ENCODE measurements at regions not wholly inside any gene's neighbourhood (a gene's known extent, or its start where the extent isn't known, plus 50 kb on each side); places are given as distances from the start of the nearest gene placed in this dataset.

GRCh38 chr19:13588957-13589833, 82.9 kb upstream of the CACNA1A start (continued):
- TF ChIP-seq ATF3 (CRISPR knock-in tag; IDR thresholded peaks at IDR 0.05) (no peak), YY1 (IDR thresholded peaks at IDR 0.05; ENCODE audit: insufficient read depth, insufficient replicate concordance, low read depth, low read length) (peak; percentile 14), IRF2 (CRISPR knock-in tag; IDR thresholded peaks at IDR 0.05) (0 out of 2 replicates have a peak, but pooled peaks have one; percentile 24), MEIS2 (CRISPR knock-in tag; IDR thresholded peaks at IDR 0.05) (0 out of 2 replicates have a peak, but pooled peaks have one; percentile 42), SALL2 (CRISPR knock-in tag; IDR thresholded peaks at IDR 0.05) (no peak), MYC (CRISPR knock-in tag; IDR thresholded peaks at IDR 0.05; ENCODE audit: borderline replicate concordance) (peak; percentile 37; the same call in 1 of the 2 replicates), ZNF713 (CRISPR knock-in tag; IDR thresholded peaks at IDR 0.05) (no peak), MED1 (CRISPR knock-in tag; IDR thresholded peaks at IDR 0.05) (0 out of 2 replicates have a peak, but pooled peaks have one; percentile 20), ZBTB40 (IDR thresholded peaks at IDR 0.05) (peak; percentile 90), ZBTB40 (CRISPR knock-in tag; IDR thresholded peaks at IDR 0.05) (peak; percentile 99), THAP11 (CRISPR knock-in tag; IDR thresholded peaks at IDR 0.05) (0 out of 2 replicates have a peak, but pooled peaks have one; percentile 30), ZNF883 (CRISPR knock-in tag; IDR thresholded peaks at IDR 0.05; ENCODE audit: not compliant biosample characterization) (peak; percentile 26), ZBTB38 (CRISPR knock-in tag; IDR thresholded peaks at IDR 0.05) (no peak), ZNF629 (CRISPR knock-in tag; conservative IDR thresholded peaks at IDR 0.05) (no peak), EP300 (IDR thresholded peaks at IDR 0.05; ENCODE audit: low read depth in 2 of 2, low read length in 2 of 2) (no peak), EP300 (CRISPR knock-in tag; IDR thresholded peaks at IDR 0.05; ENCODE audit: borderline replicate concordance) (no peak), ZNF567 (CRISPR knock-in tag; IDR thresholded peaks at IDR 0.05; ENCODE audit: borderline replicate concordance) (no peak), ZNF274 (CRISPR knock-in tag; IDR thresholded peaks at IDR 0.05) (no peak), SALL1 (CRISPR knock-in tag; IDR thresholded peaks at IDR 0.05) (peak; percentile 21; the same call in 1 of the 2 replicates), CEBPG (CRISPR knock-in tag; IDR thresholded peaks at IDR 0.05) (no peak), THAP8 (CRISPR knock-in tag; IDR thresholded peaks at IDR 0.05; ENCODE audit: borderline replicate concordance) (no peak)

Data from HepG2 (cell line).